ENCODE measurements at regions not wholly inside any gene's neighbourhood (a gene's known extent, or its start where the extent isn't known, plus 50 kb on each side); places are given as distances from the start of the nearest gene placed in this dataset.

- POLR2A ChIA-PET: interaction anchor here (0.6 kb wide), 1 partner anchor 222 kb away, joined by 5 read pairs; no protein-coding TSS in a partner anchor
- no peak for DNase-seq (ENCODE audit: low read depth)
- Histone ChIP-seq H3K4me3 (ENCODE audit: low read depth, low read length) (no peak overlapping the region), H3K27me3 (ENCODE audit: control insufficient read depth, insufficient read depth, low read length) (no peaks in the 10 kb centered on the region), H3K36me3 (ENCODE audit: control insufficient read depth, insufficient read depth, low read length) (no peaks in the 10 kb centered on the region)
- TF ChIP-seq, protein P1, sequence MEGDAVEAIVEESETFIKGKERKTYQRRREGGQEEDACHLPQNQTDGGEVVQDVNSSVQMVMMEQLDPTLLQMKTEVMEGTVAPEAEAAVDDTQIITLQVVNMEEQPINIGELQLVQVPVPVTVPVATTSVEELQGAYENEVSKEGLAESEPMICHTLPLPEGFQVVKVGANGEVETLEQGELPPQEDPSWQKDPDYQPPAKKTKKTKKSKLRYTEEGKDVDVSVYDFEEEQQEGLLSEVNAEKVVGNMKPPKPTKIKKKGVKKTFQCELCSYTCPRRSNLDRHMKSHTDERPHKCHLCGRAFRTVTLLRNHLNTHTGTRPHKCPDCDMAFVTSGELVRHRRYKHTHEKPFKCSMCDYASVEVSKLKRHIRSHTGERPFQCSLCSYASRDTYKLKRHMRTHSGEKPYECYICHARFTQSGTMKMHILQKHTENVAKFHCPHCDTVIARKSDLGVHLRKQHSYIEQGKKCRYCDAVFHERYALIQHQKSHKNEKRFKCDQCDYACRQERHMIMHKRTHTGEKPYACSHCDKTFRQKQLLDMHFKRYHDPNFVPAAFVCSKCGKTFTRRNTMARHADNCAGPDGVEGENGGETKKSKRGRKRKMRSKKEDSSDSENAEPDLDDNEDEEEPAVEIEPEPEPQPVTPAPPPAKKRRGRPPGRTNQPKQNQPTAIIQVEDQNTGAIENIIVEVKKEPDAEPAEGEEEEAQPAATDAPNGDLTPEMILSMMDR (IDR thresholded peaks at IDR 0.05; ENCODE audit: insufficient read depth, low read depth, low read length): no peak
- CTCF ChIA-PET: interaction anchor here (0.7 kb wide), 1 partner anchor 18 kb away, joined by 3 read pairs; no protein-coding TSS in a partner anchor
Observed at GRCh38 chr5:58107704-58108103, 352.2 kb downstream of the PLK2 start.

- DNase-seq (ENCODE audit: low read depth): no peak
- CTCF ChIA-PET: interaction anchor here (0.7 kb wide), 1 partner anchor 17 kb away, joined by 3 read pairs; no protein-coding TSS in a partner anchor
Observed at GRCh38 chr5:58106754-58107410, 353.0 kb downstream of the PLK2 start.

DNA sequence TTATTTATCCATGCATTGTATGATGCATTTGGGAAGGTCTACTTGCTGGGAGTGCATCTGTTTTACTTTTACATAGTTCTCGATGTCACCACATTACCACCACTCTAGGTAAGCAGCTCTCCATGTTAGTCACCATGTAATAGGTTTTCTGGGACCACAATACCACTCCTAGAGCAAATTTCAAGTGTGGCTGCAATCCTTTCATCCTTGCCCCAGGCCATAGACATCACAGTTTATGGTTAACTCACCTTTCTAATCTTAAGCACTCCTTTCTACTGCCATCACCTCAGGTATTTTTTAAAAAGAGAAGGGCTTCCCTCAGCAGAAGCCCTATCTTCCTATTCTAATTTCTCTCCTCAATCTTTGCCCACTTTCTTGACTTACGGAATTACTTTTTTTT is 354.1 kb downstream of the PLK2 start:
- TF ChIP-seq, protein P1 (IDR thresholded peaks at IDR 0.05; ENCODE audit: insufficient read depth, low read depth, low read length): no peak
- POLR2A ChIA-PET: no interaction called here

More at GRCh38 chr5:58106754-58107410, 353.0 kb downstream of the PLK2 start:
- Histone ChIP-seq H3K27me3 (ENCODE audit: control insufficient read depth, insufficient read depth, low read length) (no peaks in the 10 kb centered on the region), H3K36me3 (ENCODE audit: control insufficient read depth, insufficient read depth, low read length) (no peaks in the 10 kb centered on the region), H3K4me3 (ENCODE audit: low read depth, low read length) (no peak overlapping the region)
- POLR2A ChIA-PET: no interaction called here
- TF ChIP-seq, protein P1 (IDR thresholded peaks at IDR 0.05; ENCODE audit: insufficient read depth, low read depth, low read length): no peak

DNA sequence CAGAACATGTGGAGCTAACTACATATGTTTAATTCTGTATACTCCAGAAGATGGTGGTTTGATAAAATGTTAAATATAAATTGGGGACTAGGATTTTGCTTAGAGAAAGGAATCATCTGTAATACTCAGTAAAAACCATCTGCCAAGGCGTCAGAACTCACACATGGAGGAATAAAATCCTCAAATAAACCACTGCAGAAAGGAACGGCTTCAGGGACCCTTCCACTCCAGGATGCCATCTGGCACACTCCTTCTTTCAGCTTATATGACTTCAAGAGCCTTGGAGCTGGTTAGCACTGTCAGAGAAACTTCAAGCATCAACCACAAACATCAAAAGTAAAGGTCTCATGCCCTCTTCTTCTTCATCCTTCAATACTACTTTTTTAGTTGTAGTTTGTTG is 360.6 kb downstream of the PLK2 start:
- H3K27me3 ChIP-seq (ENCODE audit: control insufficient read depth, insufficient read depth, low read length): no peaks in the 10 kb centered on the region
- ChIA-PET CTCF (no interaction called here), POLR2A (no interaction called here)
- TF ChIP-seq, protein P1 (IDR thresholded peaks at IDR 0.05; ENCODE audit: insufficient read depth, low read depth, low read length): no peak
- H3K36me3 ChIP-seq (ENCODE audit: control insufficient read depth, insufficient read depth, low read length): no peaks in the 10 kb centered on the region
- no peak for DNase-seq (ENCODE audit: low read depth)
- H3K4me3 ChIP-seq (ENCODE audit: low read depth, low read length): no peak overlapping the region

More for the DNA sequence above, 354.1 kb downstream of the PLK2 start:
- no peak overlapping the region for H3K4me3 ChIP-seq (ENCODE audit: low read depth, low read length)
- CTCF ChIA-PET: no interaction called here
- DNase-seq (ENCODE audit: low read depth): no peak
- no peaks in the 10 kb centered on the region for H3K27me3 ChIP-seq (ENCODE audit: control insufficient read depth, insufficient read depth, low read length)
- H3K36me3 ChIP-seq (ENCODE audit: control insufficient read depth, insufficient read depth, low read length): no peaks in the 10 kb centered on the region

DNA sequence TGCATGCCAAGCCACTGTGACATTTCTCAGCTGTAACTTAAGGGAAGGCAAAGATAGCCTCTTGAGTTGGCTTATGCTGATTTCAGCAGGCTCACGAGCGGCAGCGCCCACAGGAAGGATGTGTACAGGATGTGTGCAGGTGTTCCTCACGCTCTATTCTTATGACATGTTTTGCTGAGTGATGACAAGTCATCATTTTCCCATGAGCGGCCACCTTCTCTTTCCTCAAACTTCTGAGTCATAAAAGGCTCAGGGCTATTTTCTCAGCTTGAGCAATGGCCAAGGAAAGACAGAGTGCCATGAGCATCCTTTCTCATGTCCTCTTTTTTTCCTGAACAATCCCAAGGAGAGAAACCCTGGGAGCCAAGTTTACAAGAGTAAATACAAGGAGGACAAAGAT is 365.9 kb downstream of the PLK2 start:
- POLR2A ChIA-PET: no interaction called here
- CTCF ChIA-PET: no interaction called here
- TF ChIP-seq, protein P1 (IDR thresholded peaks at IDR 0.05; ENCODE audit: insufficient read depth, low read depth, low read length): no peak
- DNase-seq (ENCODE audit: low read depth): no peak
- H3K27me3 ChIP-seq (ENCODE audit: control insufficient read depth, insufficient read depth, low read length): no peaks in the 10 kb centered on the region
- no peaks in the 10 kb centered on the region for H3K36me3 ChIP-seq (ENCODE audit: control insufficient read depth, insufficient read depth, low read length)
- no peak overlapping the region for H3K4me3 ChIP-seq (ENCODE audit: low read depth, low read length)

Measured in BJ (cell line).